Endodermal cell (in vitro differentiated cells): ENCODE measurements at regions not wholly inside any gene's neighbourhood (a gene's known extent, or its start where the extent isn't known, plus 50 kb on each side); places are given as distances from the start of the nearest gene placed in this dataset.
A peak's percentile ranks its signal among the peaks of the same experiment; 100 is the strongest.

Experiments used
- DNase-seq: peaks from one replicate; pipeline ENCODE4 v3.0.0-alpha.2; 2017
- H3K27ac ChIP-seq: 2 replicates; pipeline ENCODE4 v1.5.1; 2013; ENCODE audit warnings: mild to moderate bottlenecking, low read depth, low read length, moderate library complexity
- H3K27me3 ChIP-seq: 2 replicates; pipeline ENCODE4 v1.6.1; 2013; ENCODE audit warnings: mild to moderate bottlenecking, low read length, moderate library complexity; ENCODE audit not compliant: insufficient read depth, control insufficient read depth, poor library complexity, severe bottlenecking
- H3K36me3 ChIP-seq: 2 replicates; pipeline ENCODE4 v1.7.0; 2013; ENCODE audit warnings: mild to moderate bottlenecking, low read length, moderate library complexity; ENCODE audit not compliant: control insufficient read depth, insufficient read depth
- H3K4me1 ChIP-seq: one replicate; pipeline ENCODE4 v1.7.0; 2013; ENCODE audit warnings: low read length; ENCODE audit not compliant: control insufficient read depth, insufficient read depth
- H3K4me3 ChIP-seq: 2 replicates; pipeline ENCODE4 v1.5.1; 2013; ENCODE audit warnings: mild to moderate bottlenecking, low read length, moderate library complexity
- H3K9ac ChIP-seq: 2 replicates; pipeline ENCODE4 v1.6.1; 2013; ENCODE audit warnings: mild to moderate bottlenecking, low read length, moderate library complexity; ENCODE audit not compliant: poor library complexity, severe bottlenecking; ENCODE audit errors: extremely low read depth
- H3K9me3 ChIP-seq: 2 replicates; pipeline ENCODE4 v1.6.1; 2013; ENCODE audit warnings: mild to moderate bottlenecking, low read length, moderate library complexity; ENCODE audit not compliant: control insufficient read depth
- H3K27ac Mint-ChIP-seq: 2 replicates; pipeline ENCODE4 v1.8.0; 2020; ENCODE audit warnings: mixed read lengths
- H3K27me3 Mint-ChIP-seq: 2 replicates; pipeline ENCODE4 v1.8.0; 2021; ENCODE audit warnings: mild to moderate bottlenecking, mixed read lengths; ENCODE audit not compliant: insufficient read depth
- H3K36me3 Mint-ChIP-seq: 2 replicates; pipeline ENCODE4 v1.8.0; 2020; ENCODE audit warnings: low read depth, mixed read lengths
- H3K4me1 Mint-ChIP-seq: 2 replicates; pipeline ENCODE4 v1.8.0; 2020; ENCODE audit warnings: mixed read lengths
- H3K4me3 Mint-ChIP-seq: 2 replicates; pipeline ENCODE4 v1.8.0; 2020; ENCODE audit warnings: mild to moderate bottlenecking, moderate library complexity, mixed read lengths
- H3K9me3 Mint-ChIP-seq: 2 replicates; pipeline ENCODE4 v1.8.0; 2020; ENCODE audit warnings: mild to moderate bottlenecking, mixed read lengths
- WGBS, 2 experiments: methylation state at CpG; one replicate each; pipeline versions ENCODE4 v1.1.5 to v1.1.7; 2013; ENCODE audit warnings: missing lambda C conversion rate in 2 of 2, mixed read lengths in 1 of 2; ENCODE audit not compliant: insufficient coverage in 1 of 2, insufficient read length in 1 of 2; 5-methylcytosine and 5-hydroxymethylcytosine counted together
- TF ChIP-seq, protein P1 (sequence below): fragments of 200-600 bp; sonication (generic); conservative IDR thresholded peaks from 2 replicates; pipeline ENCODE4 v1.5.0; 2021; ENCODE audit warnings: antibody characterized with exemption, mild to moderate bottlenecking

DNA sequence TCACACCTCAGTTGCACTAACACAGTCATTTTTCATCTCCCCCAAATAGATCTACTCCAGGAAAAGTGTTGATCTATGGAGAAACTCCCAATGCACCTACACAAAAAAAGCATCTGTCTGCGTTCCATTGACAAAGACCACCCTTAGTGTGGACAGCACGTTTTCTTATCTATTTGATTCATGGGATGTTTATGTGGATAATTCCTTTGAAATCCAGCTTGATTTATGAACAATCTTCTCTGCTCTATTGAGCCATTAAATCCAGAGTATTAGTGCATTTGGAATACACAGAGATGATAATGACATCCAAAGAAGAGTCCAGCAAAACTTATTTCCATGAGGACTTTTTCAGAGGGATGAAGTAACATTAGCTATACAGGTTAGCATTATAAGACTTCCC lies 1221.9 kb upstream of the NXPH2 start:
- H3K36me3 ChIP-seq = no peaks in the 10 kb centered on the region
- no peak for DNase-seq
- TF ChIP-seq, protein P1, sequence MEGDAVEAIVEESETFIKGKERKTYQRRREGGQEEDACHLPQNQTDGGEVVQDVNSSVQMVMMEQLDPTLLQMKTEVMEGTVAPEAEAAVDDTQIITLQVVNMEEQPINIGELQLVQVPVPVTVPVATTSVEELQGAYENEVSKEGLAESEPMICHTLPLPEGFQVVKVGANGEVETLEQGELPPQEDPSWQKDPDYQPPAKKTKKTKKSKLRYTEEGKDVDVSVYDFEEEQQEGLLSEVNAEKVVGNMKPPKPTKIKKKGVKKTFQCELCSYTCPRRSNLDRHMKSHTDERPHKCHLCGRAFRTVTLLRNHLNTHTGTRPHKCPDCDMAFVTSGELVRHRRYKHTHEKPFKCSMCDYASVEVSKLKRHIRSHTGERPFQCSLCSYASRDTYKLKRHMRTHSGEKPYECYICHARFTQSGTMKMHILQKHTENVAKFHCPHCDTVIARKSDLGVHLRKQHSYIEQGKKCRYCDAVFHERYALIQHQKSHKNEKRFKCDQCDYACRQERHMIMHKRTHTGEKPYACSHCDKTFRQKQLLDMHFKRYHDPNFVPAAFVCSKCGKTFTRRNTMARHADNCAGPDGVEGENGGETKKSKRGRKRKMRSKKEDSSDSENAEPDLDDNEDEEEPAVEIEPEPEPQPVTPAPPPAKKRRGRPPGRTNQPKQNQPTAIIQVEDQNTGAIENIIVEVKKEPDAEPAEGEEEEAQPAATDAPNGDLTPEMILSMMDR = no peak
- Mint-ChIP-seq H3K4me3 (no peak overlapping the region), H3K27ac (no peak overlapping the region), H3K9me3 (no peaks in the 10 kb centered on the region), H3K27me3 (no peaks in the 10 kb centered on the region), H3K4me1 (no peaks in the 10 kb centered on the region), H3K36me3 (no peaks in the 10 kb centered on the region)
- H3K4me1 ChIP-seq = no peaks in the 10 kb centered on the region
- H3K27me3 ChIP-seq = no peaks in the 10 kb centered on the region
- WGBS, 2 experiments = 92% methylated on average over 2 of the region's 2 CpGs; no CpG with 5 or more reads in 1 of the 2 experiments
- H3K9me3 ChIP-seq = no peaks in the 10 kb centered on the region
- H3K4me3 ChIP-seq = no peak overlapping the region
- H3K27ac ChIP-seq = no peak overlapping the region
- no peak overlapping the region for H3K9ac ChIP-seq

DNA sequence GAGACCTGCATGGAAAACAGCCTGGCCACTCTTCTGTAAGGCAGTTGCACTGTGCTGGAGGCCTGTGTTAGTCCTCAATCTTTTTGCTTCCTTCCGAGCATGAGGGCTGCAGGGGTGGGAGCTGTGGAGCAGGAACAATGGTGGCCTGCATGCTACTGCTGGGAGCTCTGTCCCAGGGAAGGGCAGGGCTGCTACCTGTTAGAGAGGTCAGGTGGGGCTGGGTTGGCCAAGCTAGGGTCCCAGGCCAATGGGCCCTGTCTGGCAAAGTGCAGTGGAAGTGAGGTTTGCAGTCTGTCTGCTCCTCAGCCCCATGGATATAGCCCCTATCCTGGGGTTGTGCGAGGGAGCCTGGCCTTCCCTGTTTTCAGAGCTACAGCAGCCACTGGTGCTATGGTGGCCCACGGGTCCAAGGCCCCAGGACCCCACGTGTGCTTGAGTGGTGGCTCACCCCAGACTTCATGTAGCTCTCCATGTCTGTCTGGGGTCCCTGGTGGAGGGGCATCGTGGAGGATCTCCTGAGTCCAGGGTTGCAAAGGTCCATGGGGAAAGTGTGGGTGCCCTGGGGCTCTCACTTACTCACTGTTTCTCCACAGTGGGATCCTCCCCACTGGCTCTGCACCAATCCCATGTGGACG lies 1212.6 kb upstream of the NXPH2 start:
- Mint-ChIP-seq H3K4me1 (peaks cover 3% of the 10 kb centered on the region), H3K27ac (no peak overlapping the region), H3K4me3 (no peak overlapping the region), H3K9me3 (peaks cover 12% of the 10 kb centered on the region), H3K27me3 (peaks cover 3% of the 10 kb centered on the region), H3K36me3 (no peaks in the 10 kb centered on the region)
- DNase-seq = no peak
- Histone ChIP-seq H3K4me1 (no peaks in the 10 kb centered on the region), H3K9ac (no peak overlapping the region), H3K36me3 (no peaks in the 10 kb centered on the region), H3K27me3 (no peaks in the 10 kb centered on the region), H3K27ac (no peak overlapping the region), H3K4me3 (no peak overlapping the region), H3K9me3 (no peaks in the 10 kb centered on the region)
- TF ChIP-seq, protein P1 = no peak
- 90 to 95% methylated on average over 4 to 6 of the region's 6 CpGs for WGBS, 2 experiments

DNA sequence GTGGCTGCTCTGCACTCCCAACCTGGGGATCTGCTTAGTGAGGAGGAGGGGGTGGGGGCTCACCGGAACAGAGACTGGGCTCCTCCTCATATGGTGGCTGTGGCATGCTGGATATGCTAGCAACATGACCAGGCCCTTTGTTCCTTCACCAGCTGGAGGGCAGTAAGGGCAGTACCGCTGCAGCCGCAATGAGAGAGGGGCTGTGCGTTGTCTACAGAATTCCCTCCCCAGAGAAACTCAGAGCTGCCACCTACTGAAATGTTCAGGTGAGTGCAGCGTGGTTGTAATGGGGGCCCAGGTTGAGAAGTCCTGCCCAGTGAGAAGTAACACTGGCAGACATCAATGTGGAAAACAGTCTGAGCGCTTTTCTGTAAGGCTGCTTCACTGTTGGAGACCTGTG lies 1211.9 kb upstream of the NXPH2 start:
- Mint-ChIP-seq H3K27ac (no peak overlapping the region), H3K4me3 (no peak overlapping the region), H3K36me3 (no peaks in the 10 kb centered on the region), H3K9me3 (peaks cover 12% of the 10 kb centered on the region), H3K4me1 (peaks cover 4% of the 10 kb centered on the region), H3K27me3 (peaks cover 3% of the 10 kb centered on the region)
- H3K9me3 ChIP-seq = no peaks in the 10 kb centered on the region
- H3K4me1 ChIP-seq = no peaks in the 10 kb centered on the region
- WGBS, 2 experiments = 86 to 94% methylated on average over 1 to 6 of the region's 6 CpGs
- no peaks in the 10 kb centered on the region for H3K27me3 ChIP-seq
- no peak overlapping the region for H3K4me3 ChIP-seq
- H3K27ac ChIP-seq = no peak overlapping the region
- peak; percentile 79 for DNase-seq
- TF ChIP-seq, protein P1 = peak; percentile 59
- no peaks in the 10 kb centered on the region for H3K36me3 ChIP-seq
- H3K9ac ChIP-seq = no peak overlapping the region
